ENCODE measurements at regions not wholly inside any gene's neighbourhood (a gene's known extent, or its start where the extent isn't known, plus 50 kb on each side); places are given as distances from the start of the nearest gene placed in this dataset.

DNA sequence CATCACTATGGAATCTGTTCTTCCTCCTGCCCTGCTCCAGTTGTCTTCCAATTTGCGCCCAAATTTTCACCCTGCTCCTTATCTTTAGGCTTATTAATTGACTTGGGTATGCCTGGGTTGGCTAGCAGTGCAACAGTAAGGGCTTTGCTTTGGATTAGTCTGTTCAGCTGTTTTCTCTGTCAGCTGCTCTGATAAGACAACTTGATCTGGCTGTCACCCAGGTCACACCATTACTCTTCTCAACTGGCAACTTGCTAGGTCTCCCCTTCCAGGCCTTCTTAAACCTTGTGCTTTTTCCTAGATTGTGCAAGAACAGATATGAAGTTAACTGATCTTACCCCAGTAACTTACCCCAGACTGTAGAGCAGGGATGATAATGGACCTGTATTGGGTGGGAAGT, 357.8 kb upstream of the LARGE1 start:
- TF ChIP-seq TAF1 (IDR thresholded peaks at IDR 0.05; ENCODE audit: low read depth, low read length) (no peak), POLR2A (IDR thresholded peaks at IDR 0.05; ENCODE audit: low read depth, low read length) (no peak), POLR2AphosphoS5 (IDR thresholded peaks at IDR 0.05; ENCODE audit: low read depth, low read length) (no peak), PAX5 (IDR thresholded peaks at IDR 0.05; ENCODE audit: insufficient read depth, low read length, severe bottlenecking) (no peak), SPI1 (IDR thresholded peaks at IDR 0.05; ENCODE audit: low read depth, low read length) (no peak), POU2F2 (IDR thresholded peaks at IDR 0.05; ENCODE audit: low read depth, low read length) (no peak)
